ENCODE measurements at regions not wholly inside any gene's neighbourhood (a gene's known extent, or its start where the extent isn't known, plus 50 kb on each side); places are given as distances from the start of the nearest gene placed in this dataset.

DNA sequence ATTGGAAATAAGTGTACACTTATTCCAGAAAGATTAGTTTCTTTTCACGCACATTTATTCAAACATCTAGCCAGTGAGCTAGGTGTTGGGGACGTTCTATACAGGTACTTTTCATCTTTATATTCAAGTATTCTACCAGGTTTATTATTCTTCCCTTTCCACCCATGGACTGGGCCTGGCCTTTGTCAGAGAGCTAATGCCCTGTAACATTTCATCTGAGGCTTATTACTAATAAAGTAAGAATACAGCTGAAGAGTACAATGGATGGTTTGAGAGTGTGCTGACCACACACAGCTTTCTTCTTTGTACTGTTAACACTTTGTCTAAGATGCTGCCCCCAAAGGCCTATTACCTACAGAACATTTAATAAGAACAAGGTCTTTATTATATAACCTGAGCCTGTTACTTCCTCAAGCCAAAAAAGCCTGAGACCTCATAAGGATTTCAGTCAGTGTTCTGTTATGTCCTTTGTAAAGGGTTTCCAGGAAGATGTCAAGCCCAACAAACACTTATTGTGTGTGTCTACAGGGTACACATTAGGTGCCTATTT is 93.5 kb downstream of the ZNF608 start:
- WGBS, 2 donors: 80 to 83% methylated on average over 2 of the region's 2 CpGs
- H3K9me3 ChIP-seq: no peaks in the 10 kb centered on the region
- FAIRE-seq (no peak), DNase-seq (no peak), ATAC-seq (no peak)
- intact Hi-C loops (cut with DNase I): no loop called here
- H3K4me3 ChIP-seq: no peak overlapping the region
- peaks cover 0 to 5% (median 0%) of the 10 kb centered on the region in 3 donors for H3K36me3 ChIP-seq
- no peaks in the 10 kb centered on the region for H3K27me3 ChIP-seq
- H3K27ac ChIP-seq: peak overlapping the region; percentile 41 to 87 (median 84)
- TF ChIP-seq, protein P1, sequence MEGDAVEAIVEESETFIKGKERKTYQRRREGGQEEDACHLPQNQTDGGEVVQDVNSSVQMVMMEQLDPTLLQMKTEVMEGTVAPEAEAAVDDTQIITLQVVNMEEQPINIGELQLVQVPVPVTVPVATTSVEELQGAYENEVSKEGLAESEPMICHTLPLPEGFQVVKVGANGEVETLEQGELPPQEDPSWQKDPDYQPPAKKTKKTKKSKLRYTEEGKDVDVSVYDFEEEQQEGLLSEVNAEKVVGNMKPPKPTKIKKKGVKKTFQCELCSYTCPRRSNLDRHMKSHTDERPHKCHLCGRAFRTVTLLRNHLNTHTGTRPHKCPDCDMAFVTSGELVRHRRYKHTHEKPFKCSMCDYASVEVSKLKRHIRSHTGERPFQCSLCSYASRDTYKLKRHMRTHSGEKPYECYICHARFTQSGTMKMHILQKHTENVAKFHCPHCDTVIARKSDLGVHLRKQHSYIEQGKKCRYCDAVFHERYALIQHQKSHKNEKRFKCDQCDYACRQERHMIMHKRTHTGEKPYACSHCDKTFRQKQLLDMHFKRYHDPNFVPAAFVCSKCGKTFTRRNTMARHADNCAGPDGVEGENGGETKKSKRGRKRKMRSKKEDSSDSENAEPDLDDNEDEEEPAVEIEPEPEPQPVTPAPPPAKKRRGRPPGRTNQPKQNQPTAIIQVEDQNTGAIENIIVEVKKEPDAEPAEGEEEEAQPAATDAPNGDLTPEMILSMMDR (IDR thresholded peaks at IDR 0.05): no peak
- H3K4me1 ChIP-seq: peaks cover 22 to 65% (median 36%) of the 10 kb centered on the region in 3 donors

DNA sequence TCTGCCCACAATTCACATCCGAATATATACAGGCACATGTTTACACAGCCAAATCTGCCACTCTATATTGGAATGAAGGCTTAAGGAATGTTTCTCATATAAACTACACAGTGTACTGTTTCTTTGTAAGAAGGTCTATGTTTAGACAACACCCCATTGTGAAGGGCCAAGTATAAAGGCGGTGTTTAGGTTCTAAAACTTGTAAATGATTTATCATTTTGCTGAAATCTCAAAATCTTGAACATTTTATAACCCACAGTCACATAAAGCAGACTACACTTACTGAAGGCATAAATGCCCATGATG is 94.0 kb downstream of the ZNF608 start:
- WGBS, 2 donors: 30 to 43% methylated on average over 2 of the region's 2 CpGs
- DNase-seq (no peak), ATAC-seq (no peak), FAIRE-seq (no peak)
- Histone ChIP-seq H3K27me3 (no peaks in the 10 kb centered on the region), H3K4me3 (peak overlapping the region in 1 of 4 donors; percentile 67), H3K4me1 (peaks cover 22 to 60% (median 31%) of the 10 kb centered on the region in 3 donors), H3K27ac (peak overlapping the region; percentile 41 to 87 (median 84)), H3K36me3 (peaks cover 0 to 5% (median 0%) of the 10 kb centered on the region in 3 donors), H3K9me3 (no peaks in the 10 kb centered on the region)
- intact Hi-C loops (cut with DNase I): no loop called here
- TF ChIP-seq, protein P1 (IDR thresholded peaks at IDR 0.05): no peak

DNA sequence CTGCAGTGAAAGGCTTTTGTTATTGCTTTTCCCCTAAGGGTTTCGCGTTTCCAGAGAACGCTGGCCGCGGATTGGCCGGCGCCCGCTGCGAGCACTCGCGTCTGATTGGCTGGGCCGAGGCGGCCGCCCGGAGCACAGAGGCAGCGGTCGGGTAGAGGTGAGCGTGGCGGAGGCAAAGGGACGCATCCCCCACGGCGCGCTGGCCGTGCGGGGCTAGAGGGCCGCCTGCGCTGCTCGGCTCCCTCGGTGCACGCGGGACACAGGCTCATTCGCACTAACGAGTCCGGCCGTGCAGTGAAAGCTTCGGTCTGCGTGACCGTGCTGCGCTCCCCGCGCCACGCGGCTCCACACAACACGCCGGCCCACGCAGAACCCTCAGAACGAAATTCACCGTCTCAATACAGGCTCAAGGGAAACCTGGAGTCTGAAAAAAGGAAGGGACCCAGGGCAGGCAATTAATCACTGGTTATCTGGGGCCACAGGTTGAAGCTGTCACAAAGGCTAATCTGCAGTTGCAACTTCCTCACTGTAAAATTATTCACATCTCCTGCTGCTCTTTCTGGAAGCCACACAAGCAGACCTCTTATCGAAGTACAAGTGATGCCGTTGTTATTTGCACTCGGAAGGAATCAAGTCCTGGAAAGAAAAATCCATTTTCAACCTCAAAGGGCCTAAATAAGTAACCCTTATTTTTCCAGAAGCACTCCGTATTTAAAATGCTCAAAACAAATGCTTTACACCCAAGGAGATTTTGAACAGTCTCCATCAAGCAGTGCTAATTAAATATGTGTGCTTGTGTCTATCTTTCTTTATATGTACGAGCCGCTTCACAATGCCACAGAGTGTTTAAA is 94.6 kb downstream of the ZNF608 start:
- Histone ChIP-seq H3K9me3 (no peaks in the 10 kb centered on the region), H3K27me3 (no peaks in the 10 kb centered on the region), H3K4me1 (peaks cover 19 to 54% (median 27%) of the 10 kb centered on the region in 3 donors), H3K27ac (peak overlapping the region; percentile 41 to 87 (median 84)), H3K4me3 (peak overlapping the region; percentile 31 to 67 (median 42)), H3K36me3 (peaks cover 0 to 5% (median 0%) of the 10 kb centered on the region in 3 donors)
- no peak for FAIRE-seq
- DNase-seq: peak; percentile 76 to 89 (median 81)
- intact Hi-C loops (cut with DNase I): no loop called here
- TF ChIP-seq, protein P1 (IDR thresholded peaks at IDR 0.05): no peak
- 2% methylated on average over 51 to 54 of the region's 54 CpGs for WGBS, 2 donors
- peak; percentile 80 to 87 (median 83) for ATAC-seq

DNA sequence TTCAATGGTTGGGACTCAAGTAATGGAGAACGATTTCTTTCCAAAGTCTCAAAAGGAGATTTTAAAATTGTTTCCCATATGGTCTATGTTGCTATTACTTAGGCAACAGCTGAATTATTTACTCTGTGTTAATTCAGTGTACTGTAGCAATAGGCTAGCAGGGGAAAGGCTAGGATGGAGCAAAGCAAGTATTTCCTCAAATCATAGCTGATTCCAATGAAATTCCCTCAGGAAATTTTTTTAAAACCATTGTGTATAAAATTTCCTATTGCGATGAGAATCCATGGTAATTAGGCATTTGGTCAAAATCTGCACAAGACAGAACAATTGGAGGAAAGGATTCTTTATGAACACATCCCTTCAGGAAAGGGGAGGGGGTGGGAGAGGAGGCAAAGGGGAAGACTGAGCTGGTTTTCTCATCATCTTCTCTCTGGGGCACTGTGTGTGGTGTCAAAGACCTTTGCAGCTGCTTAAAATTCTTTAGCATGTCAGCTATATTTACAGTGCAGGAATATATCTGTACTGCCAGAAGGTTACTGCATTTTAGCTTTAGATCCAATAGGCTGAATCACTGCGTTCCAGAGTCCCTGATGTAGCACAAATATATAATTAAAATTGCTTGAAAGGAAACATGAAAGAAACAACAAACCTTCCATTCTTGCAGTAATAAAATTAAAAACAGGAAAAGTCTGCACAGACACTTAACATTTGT is 95.3 kb downstream of the ZNF608 start:
- H3K4me3 ChIP-seq: peak overlapping the region; percentile 31 to 67 (median 42)
- ATAC-seq (peak in 3 of 4 donors; percentile 1 to 5 (median 1)), FAIRE-seq (no peak), DNase-seq (no peak)
- 23 to 32% methylated on average over 3 of the region's 3 CpGs for WGBS, 2 donors
- H3K9me3 ChIP-seq: no peaks in the 10 kb centered on the region
- TF ChIP-seq, protein P1 (IDR thresholded peaks at IDR 0.05): no peak
- H3K36me3 ChIP-seq: peaks cover 0 to 5% (median 0%) of the 10 kb centered on the region in 3 donors
- intact Hi-C loops (cut with DNase I): no loop called here
- no peaks in the 10 kb centered on the region for H3K27me3 ChIP-seq
- H3K27ac ChIP-seq: peak overlapping the region; percentile 41 to 87 (median 84)
- H3K4me1 ChIP-seq: peaks cover 18 to 50% (median 21%) of the 10 kb centered on the region in 3 donors
